ENCODE measurements at regions not wholly inside any gene's neighbourhood (a gene's known extent, or its start where the extent isn't known, plus 50 kb on each side); places are given as distances from the start of the nearest gene placed in this dataset.

- intact Hi-C loops (cut with DNase I), result no loop called here
- Histone ChIP-seq H3K9me3 (no peaks in the 10 kb centered on the region), H3K27me3 (ENCODE audit: low read depth) (no peaks in the 10 kb centered on the region), H3K4me3 (no peak overlapping the region), H3K27ac (no peak overlapping the region), H3K36me3 (no peaks in the 10 kb centered on the region), H3K4me1 (peaks cover 6% of the 10 kb centered on the region)
- ATAC-seq, result no peak
- no peak for TF ChIP-seq CTCF (IDR thresholded peaks at IDR 0.05)
- no peak for DNase-seq
Measured at GRCh38 chr18:44039826-44040225, 640.9 kb upstream of the SETBP1 start.

GRCh38 chr18:44041553-44041952, 639.1 kb upstream of the SETBP1 start:
- no peak for TF ChIP-seq CTCF (IDR thresholded peaks at IDR 0.05)
- H3K27me3 ChIP-seq (ENCODE audit: low read depth), result no peaks in the 10 kb centered on the region
- intact Hi-C loops (cut with DNase I), result no loop called here
- ATAC-seq, result no peak
- H3K4me1 ChIP-seq, result no peaks in the 10 kb centered on the region
- H3K9me3 ChIP-seq, result no peaks in the 10 kb centered on the region
- H3K36me3 ChIP-seq, result no peaks in the 10 kb centered on the region
- no peak overlapping the region for H3K4me3 ChIP-seq
- DNase-seq, result no peak
- no peak overlapping the region for H3K27ac ChIP-seq

GRCh38 chr18:44041961-44042360, 638.7 kb upstream of the SETBP1 start:
- no peak for ATAC-seq
- intact Hi-C loops (cut with DNase I), result no loop called here

GRCh38 chr18:44046376-44046975, 634.2 kb upstream of the SETBP1 start:
- Histone ChIP-seq H3K4me3 (no peak overlapping the region), H3K27me3 (ENCODE audit: low read depth) (no peaks in the 10 kb centered on the region), H3K9me3 (no peaks in the 10 kb centered on the region), H3K4me1 (no peaks in the 10 kb centered on the region), H3K36me3 (no peaks in the 10 kb centered on the region), H3K27ac (no peak overlapping the region)
- ATAC-seq (no peak), DNase-seq (no peak)
- intact Hi-C loops (cut with DNase I), result no loop called here
- no peak for TF ChIP-seq CTCF (IDR thresholded peaks at IDR 0.05)

More at GRCh38 chr18:44041961-44042360, 638.7 kb upstream of the SETBP1 start:
- H3K4me3 ChIP-seq, result no peak overlapping the region
- no peak for DNase-seq
- no peak for TF ChIP-seq CTCF (IDR thresholded peaks at IDR 0.05)
- H3K36me3 ChIP-seq, result no peaks in the 10 kb centered on the region
- no peaks in the 10 kb centered on the region for H3K4me1 ChIP-seq
- H3K27me3 ChIP-seq (ENCODE audit: low read depth), result no peaks in the 10 kb centered on the region
- H3K27ac ChIP-seq, result no peak overlapping the region
- no peaks in the 10 kb centered on the region for H3K9me3 ChIP-seq

GRCh38 chr18:44047585-44047984, 633.1 kb upstream of the SETBP1 start:
- ATAC-seq, result no peak
- TF ChIP-seq CTCF (IDR thresholded peaks at IDR 0.05), result no peak
- intact Hi-C loops (cut with DNase I), result no loop called here

More at GRCh38 chr18:44047585-44047984, 633.1 kb upstream of the SETBP1 start:
- H3K36me3 ChIP-seq, result no peaks in the 10 kb centered on the region
- H3K4me1 ChIP-seq, result no peaks in the 10 kb centered on the region
- no peaks in the 10 kb centered on the region for H3K9me3 ChIP-seq
- H3K4me3 ChIP-seq, result no peak overlapping the region
- H3K27me3 ChIP-seq (ENCODE audit: low read depth), result no peaks in the 10 kb centered on the region
- H3K27ac ChIP-seq, result no peak overlapping the region
- DNase-seq, result no peak

All from lower lobe of right lung (tissue), 2 donors.